ENCODE measurements at regions not wholly inside any gene's neighbourhood (a gene's known extent, or its start where the extent isn't known, plus 50 kb on each side); places are given as distances from the start of the nearest gene placed in this dataset.

DNA sequence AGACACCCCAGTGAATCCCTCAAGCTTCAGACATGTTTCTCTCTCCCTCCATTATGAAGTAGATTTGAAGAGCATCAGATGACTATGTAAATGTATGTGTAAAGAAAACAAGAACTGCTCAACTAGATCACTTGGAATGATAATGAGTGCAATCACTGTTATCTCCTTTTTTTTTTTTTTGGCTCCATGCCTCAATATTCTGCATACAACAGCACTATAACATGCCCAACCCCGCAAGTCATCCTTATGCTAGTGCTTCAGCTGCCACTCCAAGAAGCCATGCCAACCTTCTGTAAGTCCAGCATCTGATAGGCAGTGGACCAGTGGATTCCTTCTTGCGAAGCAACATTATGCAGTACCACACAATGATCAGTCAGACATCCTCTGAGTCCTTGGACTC lies 133.7 kb downstream of the TFPI2 start:
- no peak for TF ChIP-seq ZFP3 (CRISPR knock-in tag; IDR thresholded peaks at IDR 0.05)
- TF ChIP-seq, protein P1, sequence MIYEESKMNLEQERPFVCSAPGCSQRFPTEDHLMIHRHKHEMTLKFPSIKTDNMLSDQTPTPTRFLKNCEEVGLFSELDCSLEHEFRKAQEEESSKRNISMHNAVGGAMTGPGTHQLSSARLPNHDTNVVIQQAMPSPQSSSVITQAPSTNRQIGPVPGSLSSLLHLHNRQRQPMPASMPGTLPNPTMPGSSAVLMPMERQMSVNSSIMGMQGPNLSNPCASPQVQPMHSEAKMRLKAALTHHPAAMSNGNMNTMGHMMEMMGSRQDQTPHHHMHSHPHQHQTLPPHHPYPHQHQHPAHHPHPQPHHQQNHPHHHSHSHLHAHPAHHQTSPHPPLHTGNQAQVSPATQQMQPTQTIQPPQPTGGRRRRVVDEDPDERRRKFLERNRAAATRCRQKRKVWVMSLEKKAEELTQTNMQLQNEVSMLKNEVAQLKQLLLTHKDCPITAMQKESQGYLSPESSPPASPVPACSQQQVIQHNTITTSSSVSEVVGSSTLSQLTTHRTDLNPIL (CRISPR knock-in tag; IDR thresholded peaks at IDR 0.05; ENCODE audit: low read depth): no peak
- TF ChIP-seq, protein P2, sequence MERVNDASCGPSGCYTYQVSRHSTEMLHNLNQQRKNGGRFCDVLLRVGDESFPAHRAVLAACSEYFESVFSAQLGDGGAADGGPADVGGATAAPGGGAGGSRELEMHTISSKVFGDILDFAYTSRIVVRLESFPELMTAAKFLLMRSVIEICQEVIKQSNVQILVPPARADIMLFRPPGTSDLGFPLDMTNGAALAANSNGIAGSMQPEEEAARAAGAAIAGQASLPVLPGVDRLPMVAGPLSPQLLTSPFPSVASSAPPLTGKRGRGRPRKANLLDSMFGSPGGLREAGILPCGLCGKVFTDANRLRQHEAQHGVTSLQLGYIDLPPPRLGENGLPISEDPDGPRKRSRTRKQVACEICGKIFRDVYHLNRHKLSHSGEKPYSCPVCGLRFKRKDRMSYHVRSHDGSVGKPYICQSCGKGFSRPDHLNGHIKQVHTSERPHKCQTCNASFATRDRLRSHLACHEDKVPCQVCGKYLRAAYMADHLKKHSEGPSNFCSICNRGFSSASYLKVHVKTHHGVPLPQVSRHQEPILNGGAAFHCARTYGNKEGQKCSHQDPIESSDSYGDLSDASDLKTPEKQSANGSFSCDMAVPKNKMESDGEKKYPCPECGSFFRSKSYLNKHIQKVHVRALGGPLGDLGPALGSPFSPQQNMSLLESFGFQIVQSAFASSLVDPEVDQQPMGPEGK (CRISPR knock-in tag; IDR thresholded peaks at IDR 0.05; ENCODE audit: borderline replicate concordance): no peak
- TF ChIP-seq BACH2 (CRISPR knock-in tag; IDR thresholded peaks at IDR 0.05; ENCODE audit: borderline replicate concordance): no peak
- no peak for TF ChIP-seq ZNF70 (CRISPR knock-in tag; IDR thresholded peaks at IDR 0.05)
- TF ChIP-seq, protein P3, sequence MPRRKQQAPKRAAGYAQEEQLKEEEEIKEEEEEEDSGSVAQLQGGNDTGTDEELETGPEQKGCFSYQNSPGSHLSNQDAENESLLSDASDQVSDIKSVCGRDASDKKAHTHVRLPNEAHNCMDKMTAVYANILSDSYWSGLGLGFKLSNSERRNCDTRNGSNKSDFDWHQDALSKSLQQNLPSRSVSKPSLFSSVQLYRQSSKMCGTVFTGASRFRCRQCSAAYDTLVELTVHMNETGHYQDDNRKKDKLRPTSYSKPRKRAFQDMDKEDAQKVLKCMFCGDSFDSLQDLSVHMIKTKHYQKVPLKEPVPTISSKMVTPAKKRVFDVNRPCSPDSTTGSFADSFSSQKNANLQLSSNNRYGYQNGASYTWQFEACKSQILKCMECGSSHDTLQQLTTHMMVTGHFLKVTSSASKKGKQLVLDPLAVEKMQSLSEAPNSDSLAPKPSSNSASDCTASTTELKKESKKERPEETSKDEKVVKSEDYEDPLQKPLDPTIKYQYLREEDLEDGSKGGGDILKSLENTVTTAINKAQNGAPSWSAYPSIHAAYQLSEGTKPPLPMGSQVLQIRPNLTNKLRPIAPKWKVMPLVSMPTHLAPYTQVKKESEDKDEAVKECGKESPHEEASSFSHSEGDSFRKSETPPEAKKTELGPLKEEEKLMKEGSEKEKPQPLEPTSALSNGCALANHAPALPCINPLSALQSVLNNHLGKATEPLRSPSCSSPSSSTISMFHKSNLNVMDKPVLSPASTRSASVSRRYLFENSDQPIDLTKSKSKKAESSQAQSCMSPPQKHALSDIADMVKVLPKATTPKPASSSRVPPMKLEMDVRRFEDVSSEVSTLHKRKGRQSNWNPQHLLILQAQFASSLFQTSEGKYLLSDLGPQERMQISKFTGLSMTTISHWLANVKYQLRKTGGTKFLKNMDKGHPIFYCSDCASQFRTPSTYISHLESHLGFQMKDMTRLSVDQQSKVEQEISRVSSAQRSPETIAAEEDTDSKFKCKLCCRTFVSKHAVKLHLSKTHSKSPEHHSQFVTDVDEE (CRISPR knock-in tag; IDR thresholded peaks at IDR 0.05): no peak
- no peak for TF ChIP-seq SNAI2 (CRISPR knock-in tag; IDR thresholded peaks at IDR 0.05)
- no peak for TF ChIP-seq ZC3H10 (CRISPR knock-in tag; IDR thresholded peaks at IDR 0.05)
- no peak for TF ChIP-seq ZFP30 (CRISPR knock-in tag; IDR thresholded peaks at IDR 0.05)
- no peak for TF ChIP-seq TOX (CRISPR knock-in tag; IDR thresholded peaks at IDR 0.05; ENCODE audit: borderline replicate concordance)

All from SK-N-SH treated with all-trans-retinoic acid at 6 μM for 48 hours (cell line).